GM23338 (cell line): ENCODE measurements at regions not wholly inside any gene's neighbourhood (a gene's known extent, or its start where the extent isn't known, plus 50 kb on each side); places are given as distances from the start of the nearest gene placed in this dataset.

Experiments
- ATAC-seq: fragments of 200-7000 bp; cut with Tn5 transposase; 3 replicates; pipeline ENCODE4 v1.9.1; 2020
- DNase-seq: peaks from one replicate; pipeline ENCODE4 v3.0.0-alpha.2; 2015; ENCODE audit warnings: low spot score
- H2AFZ ChIP-seq: fragments of 200-600 bp; sonication (generic); 2 replicates; pipeline ENCODE4 v1.8.0; 2016; ENCODE audit warnings: antibody characterized with exemption, mild to moderate bottlenecking, moderate library complexity
- H3F3A ChIP-seq: fragments of 200-600 bp; sonication (generic); replicated peaks from 2 replicates; pipeline ENCODE4 v1.8.0; 2017; ENCODE audit warnings: antibody characterized with exemption, mixed run types, low read depth
- H3K27ac ChIP-seq: fragments of 200-600 bp; sonication (generic); 2 replicates; pipeline ENCODE4 v1.6.1; 2016; ENCODE audit warnings: low read depth
- H3K27me3 ChIP-seq: fragments of 200-600 bp; sonication (generic); 2 replicates; pipeline ENCODE4 v1.8.0; 2016; ENCODE audit warnings: mild to moderate bottlenecking, mixed run types, moderate library complexity; ENCODE audit not compliant: insufficient read depth
- H3K36me3 ChIP-seq: fragments of 200-600 bp; sonication (generic); 2 replicates; pipeline ENCODE4 v1.8.0; 2016; ENCODE audit warnings: mild to moderate bottlenecking; ENCODE audit not compliant: insufficient read depth
- H3K4me1 ChIP-seq: fragments of 200-600 bp; sonication (generic); 2 replicates; pipeline ENCODE4 v1.8.0; 2016; ENCODE audit warnings: mild to moderate bottlenecking, moderate library complexity; ENCODE audit not compliant: insufficient read depth
- H3K4me2 ChIP-seq: fragments of 200-600 bp; sonication (generic); 2 replicates; pipeline ENCODE4 v1.7.1; 2017; ENCODE audit warnings: mixed run types
- H3K4me3 ChIP-seq: fragments of 200-600 bp; sonication (generic); 2 replicates; pipeline ENCODE4 v1.6.1; 2016; ENCODE audit warnings: mixed run types
- H3K79me2 ChIP-seq: fragments of 200-600 bp; sonication (generic); replicated peaks from 2 replicates; pipeline ENCODE4 v1.8.0; 2017; ENCODE audit warnings: mild to moderate bottlenecking; ENCODE audit not compliant: insufficient read depth
- H3K9me2 ChIP-seq: fragments of 200-600 bp; sonication (generic); 2 replicates; pipeline ENCODE4 v1.8.0; 2017; ENCODE audit not compliant: insufficient read depth
- H4K20me1 ChIP-seq: fragments of 200-600 bp; sonication (generic); replicated peaks from 2 replicates; pipeline ENCODE4 v1.8.0; 2017; ENCODE audit warnings: mild to moderate bottlenecking; ENCODE audit not compliant: insufficient read depth
- H3K27ac Mint-ChIP-seq: 2 replicates; pipeline ENCODE4 v1.8.0; 2020; ENCODE audit warnings: inconsistent platforms, mild to moderate bottlenecking, moderate library complexity, mixed read lengths
- H3K27me3 Mint-ChIP-seq: 3 replicates; pipeline ENCODE4 v1.8.0; 2022; ENCODE audit warnings: low read depth, mild to moderate bottlenecking, moderate library complexity, mixed read lengths, inconsistent platforms; ENCODE audit not compliant: insufficient read depth, poor library complexity
- H3K36me3 Mint-ChIP-seq: 3 replicates; pipeline ENCODE4 v1.8.0; 2021; ENCODE audit warnings: low read depth, mild to moderate bottlenecking, inconsistent platforms, moderate library complexity, mixed read lengths
- H3K4me1 Mint-ChIP-seq: 3 replicates; pipeline ENCODE4 v1.8.0; 2020; ENCODE audit warnings: mild to moderate bottlenecking, inconsistent platforms, mixed read lengths
- H3K4me3 Mint-ChIP-seq: 3 replicates; pipeline ENCODE4 v1.8.0; 2021; ENCODE audit warnings: moderate library complexity, mild to moderate bottlenecking, inconsistent platforms, mixed read lengths
- H3K9me3 Mint-ChIP-seq: 3 replicates; pipeline ENCODE4 v1.8.0; 2020; ENCODE audit warnings: moderate library complexity, mild to moderate bottlenecking, inconsistent platforms, mixed read lengths
- CREB1 ChIP-seq: fragments of 250-450 bp; sonication (Bioruptor Pico); IDR thresholded peaks from 2 replicates; pipeline ENCODE4 v1.5.0; 2020; ENCODE audit warnings: low read depth, mild to moderate bottlenecking, moderate library complexity
- CTCF ChIP-seq, 2 experiments: fragments of 200-600 bp in 1 of 2; sonication (generic) in 1 of 2; conservative IDR thresholded peaks; 2 replicates each; pipeline versions ENCODE4 v1.5.1 to v1.6.1; 2016 to 2017; ENCODE audit warnings: antibody characterized with exemption in 2 of 2, low read depth in 2 of 2, mild to moderate bottlenecking in 2 of 2, moderate library complexity in 1 of 2
- ETS1 ChIP-seq: IDR thresholded peaks from 2 replicates; pipeline ENCODE4 v1.6.1; 2016; ENCODE audit warnings: antibody characterized with exemption
- EZH2 ChIP-seq: fragments of 200-600 bp; sonication (generic); IDR thresholded peaks from one replicate; pipeline ENCODE4 v1.8.0; 2017; ENCODE audit warnings: antibody characterized with exemption, mild to moderate bottlenecking, low read depth; ENCODE audit not compliant: unreplicated experiment
- EZH2phosphoT487 ChIP-seq: fragments of 200-600 bp; sonication (generic); IDR thresholded peaks from one replicate; pipeline ENCODE4 v1.8.1; 2018; ENCODE audit warnings: antibody characterized with exemption; ENCODE audit not compliant: unreplicated experiment
- JUNB ChIP-seq: IDR thresholded peaks from one replicate; pipeline ENCODE4 v1.6.1; 2016; ENCODE audit warnings: antibody characterized with exemption; ENCODE audit not compliant: unreplicated experiment
- NANOG ChIP-seq: IDR thresholded peaks from 2 replicates; pipeline ENCODE4 v1.6.1; 2016; ENCODE audit warnings: antibody characterized with exemption, borderline replicate concordance
- POLR2AphosphoS5 ChIP-seq: IDR thresholded peaks from 2 replicates; pipeline ENCODE4 v1.6.1; 2016; ENCODE audit warnings: antibody characterized with exemption, low read depth
- REST ChIP-seq: IDR thresholded peaks from one replicate; pipeline ENCODE4 v1.6.1; 2018; ENCODE audit warnings: antibody characterized with exemption; ENCODE audit not compliant: unreplicated experiment
- STAT1 ChIP-seq: IDR thresholded peaks from one replicate; pipeline ENCODE4 v1.6.1; 2016; ENCODE audit warnings: antibody characterized with exemption; ENCODE audit not compliant: unreplicated experiment
- ZNF114 ChIP-seq: fragments of 250-450 bp; sonication (Bioruptor Pico); IDR thresholded peaks from 2 replicates; pipeline ENCODE4 v1.5.0; 2020; ENCODE audit warnings: mild to moderate bottlenecking, moderate library complexity
- ZNF331 ChIP-seq: fragments of 250-450 bp; sonication (Bioruptor Pico); IDR thresholded peaks from 2 replicates; pipeline ENCODE4 v1.5.0; 2020; ENCODE audit warnings: low read depth, mild to moderate bottlenecking, moderate library complexity

GRCh38 chr7:153642989-153643388 is 409.2 kb upstream of the DPP6 start (continued):
- TF ChIP-seq NANOG: no peak

GRCh38 chr7:153657182-153657800 is 394.9 kb upstream of the DPP6 start:
- no peak overlapping the region for H3K27ac ChIP-seq
- H4K20me1 ChIP-seq: no peaks in the 10 kb centered on the region
- Mint-ChIP-seq H3K4me3 (no peak overlapping the region), H3K27me3 (no peaks in the 10 kb centered on the region), H3K9me3 (peaks cover 76% of the 10 kb centered on the region), H3K4me1 (no peaks in the 10 kb centered on the region), H3K27ac (no peak overlapping the region), H3K36me3 (peaks cover 11% of the 10 kb centered on the region; the same call in 2 of the 3 replicates)
- DNase-seq (no peak), ATAC-seq (no peak)
- TF ChIP-seq CREB1 (CRISPR knock-in tag): no peak
- H3K4me3 ChIP-seq: no peak overlapping the region
- H3F3A ChIP-seq: no peaks in the 10 kb centered on the region
- no peak overlapping the region for H3K4me2 ChIP-seq
- no peak overlapping the region for H2AFZ ChIP-seq
- H3K9me2 ChIP-seq: no peaks in the 10 kb centered on the region
- no peaks in the 10 kb centered on the region for H3K79me2 ChIP-seq
- no peaks in the 10 kb centered on the region for H3K4me1 ChIP-seq
- no peaks in the 10 kb centered on the region for H3K27me3 ChIP-seq
- peaks cover 7% of the 10 kb centered on the region for H3K36me3 ChIP-seq

- peaks cover 54% of the 10 kb centered on the region for H3K9me3 Mint-ChIP-seq
- no peak overlapping the region for H3K4me3 ChIP-seq
- H3K4me1 Mint-ChIP-seq: no peaks in the 10 kb centered on the region
- H3F3A ChIP-seq: no peaks in the 10 kb centered on the region
- peaks cover 2% of the 10 kb centered on the region for H3K27me3 Mint-ChIP-seq
- peaks cover 11% of the 10 kb centered on the region; the same call in 1 of the 2 replicates for H3K36me3 ChIP-seq
- ATAC-seq (no peak), DNase-seq (no peak)
- no peaks in the 10 kb centered on the region for H3K27me3 ChIP-seq
- no peak overlapping the region for H3K4me3 Mint-ChIP-seq
- no peaks in the 10 kb centered on the region for H3K9me2 ChIP-seq
- H3K27ac Mint-ChIP-seq: no peak overlapping the region
- H3K27ac ChIP-seq: no peak overlapping the region
- no peak overlapping the region for H2AFZ ChIP-seq
- no peak overlapping the region for H3K4me2 ChIP-seq
- TF ChIP-seq NANOG (no peak), POLR2AphosphoS5 (no peak), EZH2 (no peak), EZH2phosphoT487 (no peak), CREB1 (CRISPR knock-in tag) (no peak), ZNF114 (CRISPR knock-in tag) (no peak)
- H4K20me1 ChIP-seq: no peaks in the 10 kb centered on the region
- H3K4me1 ChIP-seq: no peaks in the 10 kb centered on the region
- H3K36me3 Mint-ChIP-seq: peaks cover 28% of the 10 kb centered on the region
- no peaks in the 10 kb centered on the region for H3K79me2 ChIP-seq
These were observed 377.1 kb upstream of the DPP6 start for GRCh38 chr7:153675131-153675530.

GRCh38 chr7:153682628-153683027 is 369.6 kb upstream of the DPP6 start:
- H3K36me3 Mint-ChIP-seq: peaks cover 11% of the 10 kb centered on the region; the same call in 2 of the 3 replicates
- no peak overlapping the region for H3K4me2 ChIP-seq
- H3K27me3 Mint-ChIP-seq: peaks cover 2% of the 10 kb centered on the region
- no peaks in the 10 kb centered on the region for H3K9me2 ChIP-seq
- peaks cover 5% of the 10 kb centered on the region; the same call in 1 of the 2 replicates for H3K36me3 ChIP-seq
- no peaks in the 10 kb centered on the region for H3K4me1 Mint-ChIP-seq
- no peak for DNase-seq
- H3K27ac Mint-ChIP-seq: no peak overlapping the region
- no peak for ATAC-seq
- H3F3A ChIP-seq: no peaks in the 10 kb centered on the region
- peaks cover 40% of the 10 kb centered on the region for H3K9me3 Mint-ChIP-seq
- H3K4me1 ChIP-seq: no peaks in the 10 kb centered on the region
- no peaks in the 10 kb centered on the region for H3K27me3 ChIP-seq
- H3K27ac ChIP-seq: no peak overlapping the region
- H3K4me3 ChIP-seq: no peak overlapping the region
- H3K79me2 ChIP-seq: no peaks in the 10 kb centered on the region
- no peak for TF ChIP-seq STAT1
- no peak for TF ChIP-seq CTCF (conservative IDR thresholded peaks at IDR 0.05; ENCODE audit: low read depth in 2 of 2)
- no peak for TF ChIP-seq JUNB
- TF ChIP-seq REST: no peak
- TF ChIP-seq ETS1: no peak
- no peak for TF ChIP-seq ZNF114 (CRISPR knock-in tag)
- TF ChIP-seq ZNF331 (CRISPR knock-in tag): no peak
- H3K4me3 Mint-ChIP-seq: no peak overlapping the region
- no peak overlapping the region for H2AFZ ChIP-seq
- no peaks in the 10 kb centered on the region for H4K20me1 ChIP-seq
